ENCODE measurements at regions not wholly inside any gene's neighbourhood (a gene's known extent, or its start where the extent isn't known, plus 50 kb on each side); places are given as distances from the start of the nearest gene placed in this dataset.

DNA sequence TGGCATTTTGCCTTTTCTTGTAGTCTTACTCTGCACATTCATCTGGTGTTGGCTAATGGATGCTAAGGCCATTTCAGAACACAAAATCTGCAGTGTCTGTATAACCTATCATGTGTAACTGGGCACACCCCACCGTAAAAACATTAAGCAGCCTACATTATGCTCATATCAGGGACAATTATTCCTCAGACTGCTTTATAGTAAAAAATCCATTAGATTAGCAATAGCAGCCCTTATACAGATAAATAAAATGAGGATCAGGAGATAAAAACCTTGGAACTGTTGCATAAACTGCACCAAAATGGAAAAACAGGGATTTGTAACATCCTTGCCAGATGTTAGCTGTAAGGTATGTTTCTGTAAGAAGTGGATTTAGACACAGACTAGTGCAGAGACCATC, 288.8 kb downstream of the HS3ST1 start:
- DNase-seq (ENCODE audit: low read depth, low spot score) = no peak
- TF ChIP-seq, protein P1, sequence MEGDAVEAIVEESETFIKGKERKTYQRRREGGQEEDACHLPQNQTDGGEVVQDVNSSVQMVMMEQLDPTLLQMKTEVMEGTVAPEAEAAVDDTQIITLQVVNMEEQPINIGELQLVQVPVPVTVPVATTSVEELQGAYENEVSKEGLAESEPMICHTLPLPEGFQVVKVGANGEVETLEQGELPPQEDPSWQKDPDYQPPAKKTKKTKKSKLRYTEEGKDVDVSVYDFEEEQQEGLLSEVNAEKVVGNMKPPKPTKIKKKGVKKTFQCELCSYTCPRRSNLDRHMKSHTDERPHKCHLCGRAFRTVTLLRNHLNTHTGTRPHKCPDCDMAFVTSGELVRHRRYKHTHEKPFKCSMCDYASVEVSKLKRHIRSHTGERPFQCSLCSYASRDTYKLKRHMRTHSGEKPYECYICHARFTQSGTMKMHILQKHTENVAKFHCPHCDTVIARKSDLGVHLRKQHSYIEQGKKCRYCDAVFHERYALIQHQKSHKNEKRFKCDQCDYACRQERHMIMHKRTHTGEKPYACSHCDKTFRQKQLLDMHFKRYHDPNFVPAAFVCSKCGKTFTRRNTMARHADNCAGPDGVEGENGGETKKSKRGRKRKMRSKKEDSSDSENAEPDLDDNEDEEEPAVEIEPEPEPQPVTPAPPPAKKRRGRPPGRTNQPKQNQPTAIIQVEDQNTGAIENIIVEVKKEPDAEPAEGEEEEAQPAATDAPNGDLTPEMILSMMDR (IDR thresholded peaks at IDR 0.05; ENCODE audit: insufficient read depth, low read length, missing control alignments) = no peak
- no peak overlapping the region for H3K4me3 ChIP-seq (ENCODE audit: low read depth, low read length)
- ChIA-PET CTCF (no interaction called here), POLR2A (no interaction called here)

DNA sequence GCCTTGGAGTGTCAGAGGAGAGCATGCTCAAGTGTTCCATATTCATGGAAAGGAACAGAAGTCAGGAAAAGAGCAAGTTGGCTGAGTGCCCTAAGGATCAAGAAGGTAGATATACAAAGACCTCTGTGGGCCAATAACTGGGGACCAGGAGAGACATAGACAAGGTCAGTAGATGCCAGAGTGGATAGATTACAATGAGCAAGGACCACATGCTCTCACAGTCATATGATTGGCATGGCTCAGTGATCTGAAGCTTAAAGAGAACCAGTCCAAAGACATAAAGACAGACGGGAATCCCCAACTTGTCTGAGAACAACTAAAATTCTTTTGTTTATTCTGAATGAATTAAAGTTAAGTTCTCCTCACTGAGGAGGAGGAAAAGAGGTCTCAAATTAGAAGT, 289.7 kb downstream of the HS3ST1 start:
- no peak for DNase-seq (ENCODE audit: low read depth, low spot score)
- H3K4me3 ChIP-seq (ENCODE audit: low read depth, low read length) = no peak overlapping the region
- CTCF ChIA-PET = no interaction called here
- TF ChIP-seq, protein P1 (IDR thresholded peaks at IDR 0.05; ENCODE audit: insufficient read depth, low read length, missing control alignments) = no peak
- POLR2A ChIA-PET = no interaction called here

DNA sequence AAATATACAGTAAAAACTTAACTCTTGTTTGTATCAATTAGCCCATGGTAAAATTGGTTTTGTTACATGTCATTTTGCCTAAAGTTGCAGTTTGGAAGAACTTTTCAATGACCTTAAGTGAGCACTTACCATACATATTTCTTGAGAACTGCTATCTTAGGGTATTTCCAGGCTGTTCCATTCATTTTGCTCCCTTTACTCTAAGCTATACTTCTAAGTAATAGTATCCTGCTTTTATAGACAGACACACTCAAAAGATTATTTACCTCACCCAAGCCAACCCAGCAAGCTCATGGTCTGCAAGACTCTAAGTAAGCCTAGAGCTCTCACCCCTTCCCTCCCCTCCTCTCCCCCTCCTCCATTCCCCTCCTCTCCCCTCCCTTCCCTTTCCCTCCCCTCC, 294.0 kb downstream of the HS3ST1 start:
- POLR2A ChIA-PET = no interaction called here
- no peak for DNase-seq (ENCODE audit: low read depth, low spot score)
- TF ChIP-seq, protein P1 (IDR thresholded peaks at IDR 0.05; ENCODE audit: insufficient read depth, low read length, missing control alignments) = no peak
- CTCF ChIA-PET = no interaction called here
- no peak overlapping the region for H3K4me3 ChIP-seq (ENCODE audit: low read depth, low read length)

GRCh38 chr4:11133868-11134267, 294.8 kb downstream of the HS3ST1 start:
- no peak for DNase-seq (ENCODE audit: low read depth, low spot score)
- TF ChIP-seq, protein P1 (IDR thresholded peaks at IDR 0.05; ENCODE audit: insufficient read depth, low read length, missing control alignments) = no peak
- H3K4me3 ChIP-seq (ENCODE audit: low read depth, low read length) = no peak overlapping the region
- POLR2A ChIA-PET = no interaction called here
- CTCF ChIA-PET = no interaction called here

GRCh38 chr4:11132478-11132877, 296.2 kb downstream of the HS3ST1 start:
- CTCF ChIA-PET = no interaction called here
- TF ChIP-seq, protein P1 (IDR thresholded peaks at IDR 0.05; ENCODE audit: insufficient read depth, low read length, missing control alignments) = no peak
- POLR2A ChIA-PET = no interaction called here
- H3K4me3 ChIP-seq (ENCODE audit: low read depth, low read length) = no peak overlapping the region
- no peak for DNase-seq (ENCODE audit: low read depth, low spot score)

DNA sequence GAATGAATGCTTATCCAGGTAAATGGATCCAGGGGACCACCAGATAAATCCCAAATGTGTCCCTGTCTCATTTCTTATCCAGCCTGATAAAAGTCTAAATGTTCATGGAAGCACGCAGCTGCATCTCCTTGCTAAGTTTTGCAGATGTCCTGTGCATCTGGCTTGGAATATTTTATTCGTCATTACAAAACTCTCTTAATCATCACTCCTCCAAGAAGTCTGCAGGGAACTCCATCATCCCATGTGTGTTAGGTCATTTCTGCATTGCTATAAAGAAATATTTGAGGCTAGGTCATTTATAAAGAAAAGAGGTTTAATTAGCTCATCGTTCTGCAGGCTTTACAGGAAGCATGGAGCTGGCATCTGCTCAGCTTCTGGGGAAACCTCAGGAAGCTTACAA, 297.2 kb downstream of the HS3ST1 start:
- no peak for DNase-seq (ENCODE audit: low read depth, low spot score)
- TF ChIP-seq, protein P1 (IDR thresholded peaks at IDR 0.05; ENCODE audit: insufficient read depth, low read length, missing control alignments) = no peak
- POLR2A ChIA-PET = no interaction called here
- CTCF ChIA-PET = no interaction called here
- no peak overlapping the region for H3K4me3 ChIP-seq (ENCODE audit: low read depth, low read length)

Data from AG04449 (cell line).